ENCODE measurements at regions not wholly inside any gene's neighbourhood (a gene's known extent, or its start where the extent isn't known, plus 50 kb on each side); places are given as distances from the start of the nearest gene placed in this dataset.
"Not testable (repeated sequence)": the region's sequence is repeated elsewhere in the genome, so short reads cannot be mapped to it uniquely, and the experiment has no call there.

- DNase-seq (ENCODE audit: low read depth in 2 of 2): no peak
These were observed 604.1 kb upstream of the TLE4 start for GRCh38 chr9:78967596-78968217.

GRCh38 chr9:78970375-78970774, 601.4 kb upstream of the TLE4 start:
- no peak for DNase-seq (ENCODE audit: low read depth in 2 of 2)

- DNase-seq (ENCODE audit: low read depth in 2 of 2): no peak
These were observed 600.2 kb upstream of the TLE4 start for GRCh38 chr9:78971540-78971939.

GRCh38 chr9:78972303-78972999, 599.3 kb upstream of the TLE4 start:
- no peak for DNase-seq (ENCODE audit: low read depth in 2 of 2)

- DNase-seq (ENCODE audit: low read depth in 2 of 2): no peak
These were observed 597.9 kb upstream of the TLE4 start for GRCh38 chr9:78973907-78974306.

- DNase-seq (ENCODE audit: low read depth in 2 of 2): no peak
These were observed 588.9 kb upstream of the TLE4 start for GRCh38 chr9:78982849-78983248.

GRCh38 chr9:78985084-78985738, 586.6 kb upstream of the TLE4 start:
- DNase-seq (ENCODE audit: low read depth in 2 of 2): no peak

- no peak for DNase-seq (ENCODE audit: low read depth in 2 of 2)
These were observed 585.3 kb upstream of the TLE4 start for GRCh38 chr9:78986446-78986845.

- DNase-seq (ENCODE audit: low read depth in 2 of 2): no peak
These were observed 582.6 kb upstream of the TLE4 start for GRCh38 chr9:78989031-78989658.

- no peak for DNase-seq (ENCODE audit: low read depth in 2 of 2)
These were observed 577.3 kb upstream of the TLE4 start for GRCh38 chr9:78994471-78994870.

GRCh38 chr9:78994974-78995373, 576.8 kb upstream of the TLE4 start:
- DNase-seq (ENCODE audit: low read depth in 2 of 2): not testable (repeated sequence)

- no peak for DNase-seq (ENCODE audit: low read depth in 2 of 2)
These were observed 574.5 kb upstream of the TLE4 start for GRCh38 chr9:78997296-78997695.

- DNase-seq (ENCODE audit: low read depth in 2 of 2): no peak
These were observed 571.3 kb upstream of the TLE4 start for GRCh38 chr9:79000230-79001002.

- DNase-seq (ENCODE audit: low read depth in 2 of 2): no peak
These were observed 570.8 kb upstream of the TLE4 start for GRCh38 chr9:79001012-79001411.

GRCh38 chr9:79003514-79003913, 568.3 kb upstream of the TLE4 start:
- DNase-seq (ENCODE audit: low read depth in 2 of 2): no peak

GRCh38 chr9:79004032-79004431, 567.7 kb upstream of the TLE4 start:
- DNase-seq (ENCODE audit: low read depth in 2 of 2): no peak

- DNase-seq (ENCODE audit: low read depth in 2 of 2): no peak
These were observed 565.2 kb upstream of the TLE4 start for GRCh38 chr9:79006546-79006945.

- no peak for DNase-seq (ENCODE audit: low read depth in 2 of 2)
These were observed 563.9 kb upstream of the TLE4 start for GRCh38 chr9:79007701-79008483.

GRCh38 chr9:79008916-79009315, 562.8 kb upstream of the TLE4 start:
- DNase-seq (ENCODE audit: low read depth in 2 of 2): no peak

- DNase-seq (ENCODE audit: low read depth in 2 of 2): no peak
These were observed 560.3 kb upstream of the TLE4 start for GRCh38 chr9:79011461-79011860.

- DNase-seq (ENCODE audit: low read depth in 2 of 2): no peak
These were observed 559.2 kb upstream of the TLE4 start for GRCh38 chr9:79012561-79012960.

Measured in stimulated activated CD8-positive, alpha-beta memory T cell treated with anti-CD3 and anti-CD28 coated beads, Interleukin-15, amount 100 ng/mL, for 48 hours (primary cell).